Mesothelial cell of epicardium (in vitro differentiated cells): ENCODE measurements at regions not wholly inside any gene's neighbourhood (a gene's known extent, or its start where the extent isn't known, plus 50 kb on each side); places are given as distances from the start of the nearest gene placed in this dataset.

Source experiments
- DNase-seq, 2 experiments: peaks; one replicate each; pipeline ENCODE4 v3.0.0; 2021; ENCODE audit warnings: low spot score in 2 of 2; ENCODE audit not compliant: unreplicated experiment in 2 of 2
- H3K27ac Mint-ChIP-seq: 2 replicates; pipeline ENCODE4 v1.8.0; 2021; ENCODE audit warnings: mixed read lengths
- H3K27me3 Mint-ChIP-seq: 2 replicates; pipeline ENCODE4 v1.8.0; 2021; ENCODE audit warnings: low read depth, mixed read lengths
- H3K36me3 Mint-ChIP-seq: 2 replicates; pipeline ENCODE4 v1.8.0; 2021; ENCODE audit warnings: mixed read lengths
- H3K4me1 Mint-ChIP-seq: 2 replicates; pipeline ENCODE4 v1.8.0; 2021; ENCODE audit warnings: mixed read lengths
- H3K4me3 Mint-ChIP-seq: 2 replicates; pipeline ENCODE4 v1.8.0; 2021; ENCODE audit warnings: mild to moderate bottlenecking, moderate library complexity, mixed read lengths
- H3K9me3 Mint-ChIP-seq: 2 replicates; pipeline ENCODE4 v1.8.0; 2021; ENCODE audit warnings: mixed read lengths
- TF ChIP-seq, protein P1 (sequence below): fragments of 200-600 bp; sonication (generic); IDR thresholded peaks from one replicate; pipeline ENCODE4 v1.5.0; 2021; ENCODE audit warnings: antibody characterized with exemption; ENCODE audit not compliant: unreplicated experiment

DNA sequence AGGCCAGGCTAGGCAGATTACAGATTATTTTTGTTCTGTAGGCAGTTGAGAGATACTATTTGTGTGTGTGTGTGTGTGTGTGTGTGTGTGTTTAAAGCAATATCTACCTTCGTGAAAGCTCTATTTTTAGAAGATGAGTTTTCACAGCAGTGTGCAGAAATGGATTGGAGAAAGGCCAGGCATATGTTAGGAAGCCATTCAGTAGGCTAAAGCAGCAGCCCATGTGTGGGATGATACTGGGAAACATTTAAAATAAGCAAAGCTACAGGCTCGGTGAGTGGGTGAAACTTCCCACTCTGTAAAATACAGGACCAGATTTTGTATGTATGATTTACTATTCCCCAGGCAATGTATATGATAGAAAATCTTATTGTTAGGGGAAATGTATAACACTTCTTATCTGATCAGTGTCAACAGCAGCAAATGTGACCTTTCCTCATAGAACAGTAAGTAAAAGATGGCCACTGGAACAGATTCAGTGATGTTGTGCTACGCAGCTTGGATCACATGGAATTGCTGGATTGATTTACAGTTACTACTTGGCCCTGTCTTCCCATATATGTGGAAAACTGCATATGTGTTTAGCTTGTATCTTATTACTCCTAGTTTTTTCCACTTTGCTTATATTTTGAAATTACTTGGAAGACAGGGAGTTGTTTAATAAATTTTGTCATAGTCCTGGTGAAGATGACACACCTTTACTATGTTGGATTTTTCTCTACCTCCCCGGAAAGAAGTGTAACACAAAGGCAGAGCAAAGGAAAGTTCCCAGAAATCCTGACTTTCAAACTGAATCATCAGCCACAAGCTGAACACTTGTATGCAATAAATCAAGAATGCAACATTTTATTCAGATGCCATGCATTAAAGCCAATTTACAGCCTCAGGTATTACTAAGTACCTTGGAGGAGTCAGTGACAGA, 1077.7 kb upstream of the SEMA6A start:
- peaks cover 13% of the 10 kb centered on the region for H3K4me1 Mint-ChIP-seq
- peaks cover 8% of the 10 kb centered on the region for H3K9me3 Mint-ChIP-seq
- H3K27me3 Mint-ChIP-seq = no peaks in the 10 kb centered on the region
- H3K27ac Mint-ChIP-seq = no peak overlapping the region
- TF ChIP-seq, protein P1, sequence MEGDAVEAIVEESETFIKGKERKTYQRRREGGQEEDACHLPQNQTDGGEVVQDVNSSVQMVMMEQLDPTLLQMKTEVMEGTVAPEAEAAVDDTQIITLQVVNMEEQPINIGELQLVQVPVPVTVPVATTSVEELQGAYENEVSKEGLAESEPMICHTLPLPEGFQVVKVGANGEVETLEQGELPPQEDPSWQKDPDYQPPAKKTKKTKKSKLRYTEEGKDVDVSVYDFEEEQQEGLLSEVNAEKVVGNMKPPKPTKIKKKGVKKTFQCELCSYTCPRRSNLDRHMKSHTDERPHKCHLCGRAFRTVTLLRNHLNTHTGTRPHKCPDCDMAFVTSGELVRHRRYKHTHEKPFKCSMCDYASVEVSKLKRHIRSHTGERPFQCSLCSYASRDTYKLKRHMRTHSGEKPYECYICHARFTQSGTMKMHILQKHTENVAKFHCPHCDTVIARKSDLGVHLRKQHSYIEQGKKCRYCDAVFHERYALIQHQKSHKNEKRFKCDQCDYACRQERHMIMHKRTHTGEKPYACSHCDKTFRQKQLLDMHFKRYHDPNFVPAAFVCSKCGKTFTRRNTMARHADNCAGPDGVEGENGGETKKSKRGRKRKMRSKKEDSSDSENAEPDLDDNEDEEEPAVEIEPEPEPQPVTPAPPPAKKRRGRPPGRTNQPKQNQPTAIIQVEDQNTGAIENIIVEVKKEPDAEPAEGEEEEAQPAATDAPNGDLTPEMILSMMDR = no peak
- no peaks in the 10 kb centered on the region for H3K36me3 Mint-ChIP-seq
- DNase-seq = no peak
- no peak overlapping the region for H3K4me3 Mint-ChIP-seq

- no peaks in the 10 kb centered on the region for H3K36me3 Mint-ChIP-seq
- TF ChIP-seq, protein P1 = no peak
Measured at GRCh38 chr5:117649821-117650220, 1075.2 kb upstream of the SEMA6A start.

DNA sequence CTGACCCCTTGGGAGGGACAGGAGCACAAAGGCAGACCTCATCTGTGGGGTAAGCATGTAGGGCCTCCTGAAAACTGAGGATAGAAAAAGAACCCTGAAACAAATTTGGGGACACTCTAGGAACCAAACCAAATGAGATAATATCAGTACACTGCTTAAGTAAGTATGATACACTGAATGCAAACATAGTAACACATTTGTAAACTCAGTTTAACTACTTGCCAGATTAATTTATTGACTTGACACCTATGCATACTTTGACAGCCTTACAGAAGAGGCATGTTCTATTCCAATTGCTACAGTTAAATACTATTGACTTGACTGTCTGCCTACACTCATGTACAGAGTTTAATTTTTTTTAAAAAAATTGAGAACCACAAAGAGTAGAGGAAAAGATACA, 1070.8 kb upstream of the SEMA6A start:
- TF ChIP-seq, protein P1 = no peak
- no peaks in the 10 kb centered on the region for H3K27me3 Mint-ChIP-seq
- no peaks in the 10 kb centered on the region for H3K4me1 Mint-ChIP-seq
- no peaks in the 10 kb centered on the region for H3K9me3 Mint-ChIP-seq
- no peak overlapping the region for H3K27ac Mint-ChIP-seq
- H3K4me3 Mint-ChIP-seq = no peak overlapping the region
- no peaks in the 10 kb centered on the region for H3K36me3 Mint-ChIP-seq
- no peak for DNase-seq

More at GRCh38 chr5:117649821-117650220, 1075.2 kb upstream of the SEMA6A start:
- H3K4me1 Mint-ChIP-seq = peaks cover 12% of the 10 kb centered on the region
- H3K27ac Mint-ChIP-seq = no peak overlapping the region
- no peak overlapping the region for H3K4me3 Mint-ChIP-seq
- no peaks in the 10 kb centered on the region for H3K27me3 Mint-ChIP-seq
- no peaks in the 10 kb centered on the region for H3K9me3 Mint-ChIP-seq
- DNase-seq = no peak

GRCh38 chr5:117638581-117638980, 1064.0 kb upstream of the SEMA6A start:
- no peak for DNase-seq
- Mint-ChIP-seq H3K27me3 (no peaks in the 10 kb centered on the region), H3K9me3 (no peaks in the 10 kb centered on the region), H3K36me3 (no peaks in the 10 kb centered on the region), H3K4me1 (no peaks in the 10 kb centered on the region), H3K4me3 (no peak overlapping the region), H3K27ac (no peak overlapping the region)
- TF ChIP-seq, protein P1 = no peak

DNA sequence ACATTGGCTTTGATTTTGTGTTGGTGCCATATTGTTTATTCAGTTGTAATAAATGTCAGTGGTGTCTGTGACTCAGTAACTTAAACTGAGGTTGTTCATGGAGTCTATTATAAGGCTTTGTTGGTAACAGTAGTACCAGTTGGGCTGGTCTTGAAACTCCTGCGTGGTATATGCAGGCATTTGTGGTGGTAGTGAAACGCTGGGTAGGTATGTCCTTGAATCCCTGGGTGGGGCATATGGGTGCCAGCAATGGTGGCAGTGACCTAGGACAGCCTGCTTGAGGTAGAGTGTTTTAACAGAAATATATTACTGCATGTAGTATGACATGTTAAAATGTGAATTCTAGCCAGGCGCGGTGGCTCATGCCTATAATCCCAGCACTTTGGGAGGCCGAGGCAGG, 1058.5 kb upstream of the SEMA6A start:
- Mint-ChIP-seq H3K36me3 (peaks cover 9% of the 10 kb centered on the region), H3K4me3 (no peak overlapping the region), H3K4me1 (no peaks in the 10 kb centered on the region), H3K27ac (no peak overlapping the region), H3K27me3 (no peaks in the 10 kb centered on the region), H3K9me3 (peaks cover 46% of the 10 kb centered on the region)
- no peak for DNase-seq
- TF ChIP-seq, protein P1 = no peak
